Retinal pigment epithelial cell (primary cell): ENCODE measurements at regions not wholly inside any gene's neighbourhood (a gene's known extent, or its start where the extent isn't known, plus 50 kb on each side); places are given as distances from the start of the nearest gene placed in this dataset.
"Not testable (repeated sequence)": the region's sequence is repeated elsewhere in the genome, so short reads cannot be mapped to it uniquely, and the experiment has no call there.

ENCODE experiments used
- DNase-seq: peaks from one replicate; pipeline ENCODE4 v3.0.0-alpha.2; 2010; ENCODE audit warnings: low read depth
- H3K4me3 ChIP-seq: 2 replicates; pipeline ENCODE4 v1.5.1; 2011; ENCODE audit warnings: mild to moderate bottlenecking, low read length, control low read depth, moderate library complexity
- CTCF ChIP-seq: conservative IDR thresholded peaks from 2 replicates; pipeline ENCODE4 v1.5.1; 2011; ENCODE audit warnings: low read depth, low read length, control low read depth, inconsistent platforms

- no peak overlapping the region for H3K4me3 ChIP-seq
- DNase-seq: no peak
- no peak for TF ChIP-seq CTCF
These were observed 68.2 kb upstream of the THBS1 start for GRCh38 chr15:39512643-39513042.

- TF ChIP-seq CTCF: no peak
- no peak for DNase-seq
- H3K4me3 ChIP-seq: no peak overlapping the region
These were observed 66.9 kb upstream of the THBS1 start for GRCh38 chr15:39513936-39514335.

GRCh38 chr15:39514933-39515332 lies 65.9 kb upstream of the THBS1 start:
- no peak for TF ChIP-seq CTCF
- DNase-seq: no peak
- H3K4me3 ChIP-seq: no peak overlapping the region

- no peak for DNase-seq
- H3K4me3 ChIP-seq: no peak overlapping the region
- no peak for TF ChIP-seq CTCF
These were observed 65.1 kb upstream of the THBS1 start for GRCh38 chr15:39515765-39516164.

- DNase-seq: no peak
- no peak overlapping the region for H3K4me3 ChIP-seq
- no peak for TF ChIP-seq CTCF
These were observed 63.6 kb upstream of the THBS1 start for GRCh38 chr15:39517122-39517855.

GRCh38 chr15:39523968-39524367 lies 56.9 kb upstream of the THBS1 start:
- H3K4me3 ChIP-seq, DNase-seq: not testable (repeated sequence)

GRCh38 chr15:39529457-39529856 lies 51.4 kb upstream of the THBS1 start:
- TF ChIP-seq CTCF: no peak
- DNase-seq: no peak

More at GRCh38 chr15:39529457-39529856, 51.4 kb upstream of the THBS1 start:
- H3K4me3 ChIP-seq: no peak overlapping the region
